ENCODE measurements at regions not wholly inside any gene's neighbourhood (a gene's known extent, or its start where the extent isn't known, plus 50 kb on each side); places are given as distances from the start of the nearest gene placed in this dataset.

- TF ChIP-seq CTCF (IDR thresholded peaks at IDR 0.05; ENCODE audit: low read depth, low read length, poor library complexity, severe bottlenecking), result no peak
- TF ChIP-seq EZH2phosphoT487 (IDR thresholded peaks at IDR 0.05; ENCODE audit: borderline replicate concordance, low read length), result no peak
These were observed 368.1 kb upstream of the CDH19 start for GRCh38 chr18:66971960-66972359.
